8988T (cell line): ENCODE measurements at regions not wholly inside any gene's neighbourhood (a gene's known extent, or its start where the extent isn't known, plus 50 kb on each side); places are given as distances from the start of the nearest gene placed in this dataset.
A peak's percentile ranks its signal among the peaks of the same experiment; 100 is the strongest.

Source experiments
- DNase-seq: peaks from one replicate; pipeline ENCODE4 v3.0.0; 2011

DNA sequence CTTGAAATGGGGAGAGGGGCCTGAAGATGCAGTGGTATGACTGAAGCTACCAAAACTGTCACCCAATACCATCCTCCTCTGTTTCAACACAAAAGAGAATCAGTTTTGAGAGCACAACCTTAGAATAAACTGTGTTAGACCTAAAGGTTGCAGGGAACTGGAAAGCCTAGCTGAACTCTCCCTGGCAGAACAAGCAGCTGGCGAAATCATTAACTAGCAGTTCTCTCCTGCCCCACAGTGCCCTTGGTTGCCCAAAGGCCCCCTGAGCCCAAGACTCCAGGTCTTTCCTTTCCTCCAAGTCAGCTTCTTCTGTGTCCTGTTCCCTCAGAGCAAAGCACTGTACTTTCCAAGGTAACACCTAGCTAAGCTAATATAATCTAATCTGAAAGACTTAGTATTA is 135.4 kb upstream of the SLC30A5 start:
- DNase-seq, result no peak

DNA sequence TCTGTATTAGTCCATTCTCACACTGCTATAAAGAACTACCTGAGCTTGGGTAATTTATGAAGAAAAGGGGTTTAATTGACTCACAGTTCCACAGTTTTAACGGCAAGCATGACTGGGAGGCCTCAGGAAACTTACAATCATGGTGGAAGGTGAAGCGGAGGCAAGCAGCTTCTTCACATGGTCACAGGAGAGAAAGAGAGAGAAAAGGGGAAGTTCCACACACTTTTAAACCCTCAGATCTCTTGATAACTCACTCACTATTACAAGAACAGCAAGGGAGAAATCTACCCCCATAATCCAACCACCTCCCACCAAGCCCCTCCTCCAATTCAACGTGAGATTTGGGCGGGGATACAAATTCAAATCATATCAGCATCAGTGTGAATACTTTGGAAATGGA is 133.4 kb upstream of the SLC30A5 start:
- no peak for DNase-seq

DNA sequence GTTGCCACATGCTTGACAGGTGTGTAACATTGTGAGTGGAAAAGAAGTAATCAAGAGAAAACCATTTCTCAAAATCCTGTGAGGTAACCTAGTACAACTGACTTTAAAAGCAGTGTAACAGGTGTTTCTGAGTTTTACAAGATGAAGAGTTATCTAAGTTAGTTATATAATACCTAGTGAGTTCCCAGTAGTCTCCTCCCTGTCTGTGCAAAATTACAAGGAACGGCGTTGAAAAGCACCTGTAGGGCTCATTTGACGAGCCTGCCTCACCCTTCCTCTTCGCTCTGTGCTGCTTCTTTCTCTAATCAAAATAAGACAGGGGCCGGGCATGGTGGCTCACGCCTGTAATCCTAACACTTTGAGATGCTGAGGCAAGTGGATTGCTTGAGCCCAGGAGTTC is 132.9 kb upstream of the SLC30A5 start:
- DNase-seq, result no peak

GRCh38 chr5:68961762-68962161 is 132.1 kb upstream of the SLC30A5 start:
- no peak for DNase-seq

- peak; percentile 31 for DNase-seq
Measured at GRCh38 chr5:68962757-68963484, 130.9 kb upstream of the SLC30A5 start.

DNA sequence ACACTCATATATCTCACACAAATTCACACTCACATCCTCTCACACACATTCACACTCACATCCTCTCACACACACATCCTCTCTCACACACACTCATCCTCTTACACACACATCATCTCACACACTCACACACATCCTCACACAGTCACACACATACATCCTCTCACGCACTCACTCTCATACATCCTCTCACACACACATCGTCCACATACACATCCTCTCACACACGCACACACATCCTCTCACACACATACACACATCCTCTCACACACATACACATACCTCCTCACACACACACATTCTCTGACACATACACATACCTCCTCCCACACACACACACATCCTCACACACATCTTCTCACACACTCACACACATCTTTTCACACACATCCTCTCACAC is 129.1 kb upstream of the SLC30A5 start:
- DNase-seq, result no peak

GRCh38 chr5:68965926-68966325 is 127.9 kb upstream of the SLC30A5 start:
- DNase-seq, result no peak

- no peak for DNase-seq
Measured at GRCh38 chr5:68966596-68966995, 127.2 kb upstream of the SLC30A5 start.

DNA sequence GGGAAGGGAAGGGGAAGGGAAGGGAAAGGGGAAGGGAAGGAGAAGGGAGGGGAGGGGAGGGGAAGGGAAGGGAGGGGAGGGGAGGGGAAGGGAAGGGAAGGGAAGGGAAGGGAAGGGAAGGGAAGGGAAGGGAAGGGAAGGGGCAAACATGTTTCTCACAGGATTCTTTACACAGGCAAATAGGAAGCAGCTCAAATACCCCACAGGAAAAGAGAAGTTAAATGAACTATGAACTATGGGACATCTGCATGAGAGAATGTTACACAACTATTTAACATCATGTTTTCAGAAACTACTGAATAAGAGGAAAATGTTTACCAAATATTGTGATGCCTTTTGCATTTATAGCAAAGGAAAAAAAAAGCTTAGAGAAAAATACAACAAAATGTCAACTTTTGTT is 125.4 kb upstream of the SLC30A5 start:
- DNase-seq, result no peak

DNA sequence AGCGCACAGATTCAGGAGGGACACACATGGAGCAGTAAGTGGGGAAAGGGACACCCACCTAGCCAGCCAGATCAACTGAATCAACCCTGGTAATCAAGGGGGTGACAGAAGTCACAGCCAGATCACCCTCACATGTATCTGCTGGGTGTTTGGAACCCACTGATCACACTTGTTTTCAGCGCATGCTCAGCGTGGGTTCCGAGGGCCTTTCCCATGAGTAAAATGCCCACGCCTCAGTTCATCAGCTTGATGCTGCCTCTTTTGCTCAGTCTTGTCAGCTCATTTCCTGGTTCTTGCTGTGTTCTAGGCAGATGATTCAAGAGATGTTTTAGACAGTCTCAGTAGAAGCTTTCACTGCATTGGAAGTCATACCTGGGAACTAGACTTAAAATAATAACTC is 123.2 kb upstream of the SLC30A5 start:
- no peak for DNase-seq

DNA sequence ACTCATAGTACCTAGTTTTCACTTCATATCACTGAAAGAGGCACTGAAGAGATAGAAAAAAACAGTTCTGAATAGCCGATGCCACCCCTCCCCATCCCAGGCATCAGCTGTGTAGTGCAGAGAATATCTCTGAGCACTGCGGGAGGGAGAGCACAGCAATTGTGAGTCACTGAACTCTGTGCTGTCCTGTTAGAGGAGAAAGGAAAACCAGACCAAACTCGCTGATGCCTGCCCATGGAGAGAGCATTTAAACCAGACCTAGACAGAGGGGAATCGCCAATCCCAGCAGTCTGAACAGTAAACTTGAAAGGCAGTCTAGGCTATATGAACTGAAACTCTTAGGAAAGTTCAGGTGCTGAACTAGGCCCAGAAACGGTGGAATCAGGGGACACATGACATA is 120.1 kb upstream of the SLC30A5 start:
- no peak for DNase-seq

DNA sequence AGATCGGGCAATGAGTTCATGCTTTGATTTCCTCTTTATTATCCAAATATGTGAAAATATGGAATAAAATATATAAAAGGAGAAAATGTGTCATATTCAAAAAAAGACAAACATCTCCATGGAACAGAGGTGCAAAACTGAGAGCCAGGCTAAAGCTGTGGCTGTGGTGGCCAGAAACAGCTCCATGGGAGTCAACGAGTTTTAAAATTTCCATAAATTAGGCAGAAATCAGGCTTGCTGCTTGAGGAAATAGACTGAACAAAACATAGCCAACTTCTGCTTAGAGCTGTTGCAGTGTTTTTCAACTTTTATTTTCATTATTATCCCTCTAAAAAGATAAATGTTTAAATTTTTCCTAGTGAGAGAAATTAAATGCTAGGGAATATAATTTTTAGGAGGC is 110.8 kb upstream of the SLC30A5 start:
- no peak for DNase-seq

DNA sequence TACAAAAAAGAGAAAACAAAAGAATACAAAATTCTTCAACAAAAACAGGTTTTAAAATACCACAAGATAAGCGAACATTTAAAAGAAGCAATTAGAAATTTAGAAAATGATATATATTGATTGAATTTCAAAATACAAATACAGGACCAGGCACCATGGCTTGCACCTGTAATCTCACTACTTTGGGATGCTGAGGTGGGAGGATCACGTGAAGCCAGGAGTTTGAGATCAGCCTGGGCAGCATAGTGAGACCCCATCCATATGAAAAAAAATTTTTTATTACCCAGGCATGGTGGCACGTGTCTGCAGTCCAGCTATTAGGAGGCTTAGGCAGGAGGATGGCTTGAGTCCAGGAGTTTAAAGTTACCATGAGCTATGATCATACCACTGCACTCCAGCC is 109.9 kb upstream of the SLC30A5 start:
- no peak for DNase-seq

DNA sequence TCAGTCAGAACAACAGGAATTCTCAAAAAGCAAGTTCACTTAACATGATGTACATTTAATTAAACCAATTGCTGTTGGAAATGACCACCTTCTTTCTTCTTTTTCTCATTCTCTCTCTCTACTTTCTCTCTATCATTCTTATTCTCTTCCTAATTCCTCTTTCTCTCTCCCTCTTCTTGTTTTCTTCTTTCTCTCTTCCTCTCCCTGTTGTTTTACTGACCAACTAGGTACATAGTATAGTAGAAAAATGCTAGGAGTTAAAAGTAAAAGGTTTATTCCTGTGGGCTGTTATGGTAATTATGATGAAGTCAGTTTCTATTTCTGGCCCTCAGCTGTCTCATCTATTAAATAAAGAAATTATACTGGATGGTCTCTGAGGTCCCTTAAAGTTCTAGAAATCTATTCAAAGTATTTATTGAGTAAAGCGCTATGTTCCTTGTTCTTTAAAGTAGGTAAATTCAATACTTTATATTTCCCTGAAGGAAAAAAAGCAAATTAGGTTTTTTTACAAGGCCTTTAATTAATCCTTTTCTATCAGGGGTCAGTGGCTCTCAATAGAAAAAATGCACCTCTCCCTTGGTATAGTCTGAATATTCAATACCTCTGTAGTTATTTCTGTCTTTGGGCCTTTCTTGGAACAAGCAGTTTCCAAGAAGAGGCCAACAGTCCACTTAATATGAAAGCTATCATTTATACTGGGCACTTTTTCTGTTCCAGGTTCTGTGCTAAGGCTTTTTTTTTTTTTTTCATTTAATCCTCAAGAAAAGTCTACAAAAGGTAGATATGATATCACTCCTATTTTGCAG is 102.3 kb upstream of the SLC30A5 start:
- DNase-seq, result no peak

GRCh38 chr5:68994645-68995044 is 99.2 kb upstream of the SLC30A5 start:
- DNase-seq, result no peak

- no peak for DNase-seq
Measured at GRCh38 chr5:68995845-68996545, 97.8 kb upstream of the SLC30A5 start.

DNA sequence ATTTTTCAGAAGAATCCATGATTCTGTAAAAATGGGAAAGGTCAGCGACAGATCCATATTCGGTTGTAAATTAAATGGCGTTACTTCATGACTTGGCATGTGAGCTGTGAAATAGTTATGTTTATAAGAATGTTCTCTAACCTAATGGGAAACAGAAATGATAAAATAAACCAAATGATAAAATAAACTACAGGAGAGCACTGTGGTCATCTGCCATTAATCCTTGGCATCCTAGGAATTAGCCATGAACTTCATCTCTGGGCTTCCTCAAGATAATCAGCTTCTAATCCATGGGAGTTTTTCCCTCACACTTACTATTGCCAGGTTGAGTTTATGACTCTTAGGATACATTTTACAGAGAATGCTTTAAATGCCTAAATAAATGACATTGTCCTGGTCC is 94.6 kb upstream of the SLC30A5 start:
- DNase-seq, result no peak

- DNase-seq, result no peak
Measured at GRCh38 chr5:69000216-69000919, 93.4 kb upstream of the SLC30A5 start.

DNA sequence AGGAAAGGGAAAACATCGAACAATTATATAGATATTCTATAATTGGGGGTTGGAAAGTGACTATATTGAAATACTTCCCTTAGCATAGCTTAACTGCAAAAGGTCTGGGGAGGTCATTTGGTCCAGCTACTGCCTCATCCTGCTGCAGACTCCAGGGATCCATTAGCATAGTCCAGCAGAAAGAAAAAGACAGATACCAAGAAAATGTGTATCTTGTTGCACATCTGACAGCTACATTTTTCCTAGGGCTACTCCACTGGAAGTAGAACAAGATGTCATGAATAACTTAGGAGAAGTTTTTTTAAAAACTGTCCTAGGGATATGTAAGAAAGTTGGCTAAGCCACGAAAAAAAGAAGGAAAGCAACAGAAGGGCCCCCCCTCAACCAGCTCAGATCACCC is 92.9 kb upstream of the SLC30A5 start:
- DNase-seq, result no peak

GRCh38 chr5:69001627-69002026 is 92.2 kb upstream of the SLC30A5 start:
- no peak for DNase-seq

DNA sequence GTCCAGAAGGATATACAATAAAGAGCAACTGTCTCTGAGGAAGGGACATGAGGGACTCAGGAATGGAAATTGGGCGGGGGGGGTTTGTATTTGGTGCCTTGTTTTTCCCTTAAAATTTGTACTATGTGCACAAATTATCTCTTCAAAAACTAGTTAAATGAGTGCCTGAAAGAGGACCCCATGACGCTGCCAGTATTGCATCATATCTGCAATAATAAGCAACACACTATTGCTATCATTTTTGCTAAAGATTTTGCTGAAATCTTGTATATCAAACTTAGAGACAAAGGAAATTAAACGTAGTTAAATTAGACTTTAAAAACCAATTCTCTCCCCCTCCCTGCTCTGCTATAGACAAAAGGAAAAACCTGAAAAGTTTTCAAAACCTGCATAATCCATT is 89.7 kb upstream of the SLC30A5 start:
- DNase-seq, result no peak

GRCh38 chr5:69004676-69005075 is 89.1 kb upstream of the SLC30A5 start:
- DNase-seq, result no peak

- DNase-seq, result no peak
Measured at GRCh38 chr5:69006030-69006429, 87.8 kb upstream of the SLC30A5 start.
